ENCODE measurements at regions not wholly inside any gene's neighbourhood (a gene's known extent, or its start where the extent isn't known, plus 50 kb on each side); places are given as distances from the start of the nearest gene placed in this dataset.

DNA sequence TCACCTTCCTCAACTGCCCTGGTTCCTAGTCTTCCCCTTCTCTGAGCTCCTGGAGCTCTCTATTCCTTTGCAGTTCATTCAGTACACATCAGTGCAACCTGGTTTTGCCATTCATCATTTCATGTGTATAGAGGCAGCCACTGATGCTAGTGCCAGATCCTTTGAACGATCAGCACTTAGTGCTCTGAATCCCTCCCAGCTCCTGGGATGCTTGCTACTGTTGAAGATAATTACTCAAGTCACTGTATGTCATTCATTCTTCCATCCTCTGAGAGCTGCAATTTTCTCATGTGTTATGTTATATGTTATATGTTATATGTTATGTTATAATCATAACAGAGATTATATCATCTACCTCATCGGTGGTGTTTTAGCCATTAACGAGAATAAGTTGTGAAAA lies 98.5 kb upstream of the UXS1 start:
- ATAC-seq (no peak), DNase-seq (no peak)
- H3K36me3 ChIP-seq (ENCODE audit: low read depth, low read length), result no peaks in the 10 kb centered on the region
- H3K9me3 ChIP-seq (ENCODE audit: low read length), result no peaks in the 10 kb centered on the region
- intact Hi-C loops (cut with micrococcal nuclease), result no loop called here
- no peaks in the 10 kb centered on the region for H3F3A ChIP-seq (ENCODE audit: low read length, unreplicated experiment)
- H4K20me1 ChIP-seq (ENCODE audit: low read length), result no peaks in the 10 kb centered on the region
- ChIA-PET POLR2A (ENCODE audit: unreplicated experiment) (no interaction called here), CTCF (interaction anchor here (0.5 kb wide), 1 partner anchor 135 kb away, joined by 3 read pairs; no protein-coding TSS in a partner anchor)
- H3K27ac ChIP-seq (ENCODE audit: low read length), result no peak overlapping the region
- H3K9me2 ChIP-seq (replicated peaks; ENCODE audit: low read length), result no peaks in the 10 kb centered on the region
- H3K9ac ChIP-seq (ENCODE audit: low read length), result no peak overlapping the region
- H3K79me2 ChIP-seq (ENCODE audit: low read length), result no peaks in the 10 kb centered on the region
- TF ChIP-seq EZH2phosphoT487 (IDR thresholded peaks at IDR 0.05; ENCODE audit: borderline replicate concordance, low read length), result no peak
- no peak for TF ChIP-seq CTCF (conservative IDR thresholded peaks at IDR 0.05; ENCODE audit: low read depth, low read length)
- TF ChIP-seq EZH2 (IDR thresholded peaks at IDR 0.05; ENCODE audit: low read length, unreplicated experiment), result no peak
- peaks cover 51% of the 10 kb centered on the region for H3K27me3 ChIP-seq (ENCODE audit: low read length)
- H3K4me2 ChIP-seq (ENCODE audit: low read length), result no peak overlapping the region
- no peak overlapping the region for H3K4me3 ChIP-seq (ENCODE audit: low read length)
- BruUV-seq (replicated peaks), result no TSS peak
- H2AFZ ChIP-seq (ENCODE audit: low read length), result no peak overlapping the region
- no peaks in the 10 kb centered on the region for H3K4me1 ChIP-seq (ENCODE audit: insufficient read depth, low read length)

DNA sequence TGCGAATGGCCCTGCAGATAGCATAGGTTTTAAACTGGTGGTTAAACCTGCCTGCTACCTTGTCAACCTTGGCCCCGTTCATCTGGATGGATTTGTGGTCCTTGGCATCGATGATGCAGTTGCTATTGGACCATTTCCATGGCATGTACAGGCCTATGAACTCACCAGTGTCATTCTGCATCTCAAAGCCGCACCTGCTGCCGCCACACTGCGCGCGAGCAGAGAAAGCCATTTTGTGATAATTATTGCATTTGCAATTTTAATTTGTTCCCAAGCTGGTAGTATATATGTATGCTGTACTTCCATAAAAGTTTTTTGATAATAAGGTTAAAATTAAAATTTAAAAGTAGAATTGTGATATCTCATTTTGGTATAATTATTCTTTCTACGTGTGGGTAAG lies 94.8 kb upstream of the UXS1 start:
- Histone ChIP-seq H3K79me2 (ENCODE audit: low read length) (no peaks in the 10 kb centered on the region), H3K9me2 (replicated peaks; ENCODE audit: low read length) (no peaks in the 10 kb centered on the region), H3K4me1 (ENCODE audit: insufficient read depth, low read length) (no peaks in the 10 kb centered on the region), H3K27ac (ENCODE audit: low read length) (no peak overlapping the region), H3K4me2 (ENCODE audit: low read length) (no peak overlapping the region), H3K27me3 (ENCODE audit: low read length) (peaks cover 50% of the 10 kb centered on the region), H3K36me3 (ENCODE audit: low read depth, low read length) (no peaks in the 10 kb centered on the region), H3K4me3 (ENCODE audit: low read length) (no peak overlapping the region), H4K20me1 (ENCODE audit: low read length) (no peaks in the 10 kb centered on the region), H3K9me3 (ENCODE audit: low read length) (no peaks in the 10 kb centered on the region), H2AFZ (ENCODE audit: low read length) (no peak overlapping the region), H3K9ac (ENCODE audit: low read length) (no peak overlapping the region), H3F3A (ENCODE audit: low read length, unreplicated experiment) (no peaks in the 10 kb centered on the region)
- DNase-seq (no peak), ATAC-seq (no peak)
- no TSS peak for BruUV-seq (replicated peaks)
- ChIA-PET POLR2A (ENCODE audit: unreplicated experiment) (no interaction called here), CTCF (no interaction called here)
- intact Hi-C loops (cut with micrococcal nuclease), result no loop called here
- TF ChIP-seq CTCF (conservative IDR thresholded peaks at IDR 0.05; ENCODE audit: low read depth, low read length), result no peak
- TF ChIP-seq EZH2phosphoT487 (IDR thresholded peaks at IDR 0.05; ENCODE audit: borderline replicate concordance, low read length), result no peak
- TF ChIP-seq EZH2 (IDR thresholded peaks at IDR 0.05; ENCODE audit: low read length, unreplicated experiment), result no peak

GRCh38 chr2:106285237-106285829 lies 91.2 kb upstream of the UXS1 start:
- Histone ChIP-seq H3K4me1 (ENCODE audit: insufficient read depth, low read length) (no peaks in the 10 kb centered on the region), H2AFZ (ENCODE audit: low read length) (no peak overlapping the region), H4K20me1 (ENCODE audit: low read length) (no peaks in the 10 kb centered on the region), H3K9me2 (replicated peaks; ENCODE audit: low read length) (no peaks in the 10 kb centered on the region), H3K9ac (ENCODE audit: low read length) (no peak overlapping the region), H3K36me3 (ENCODE audit: low read depth, low read length) (no peaks in the 10 kb centered on the region), H3K4me2 (ENCODE audit: low read length) (no peak overlapping the region), H3K79me2 (ENCODE audit: low read length) (no peaks in the 10 kb centered on the region), H3K27me3 (ENCODE audit: low read length) (peaks cover 56% of the 10 kb centered on the region), H3K4me3 (ENCODE audit: low read length) (no peak overlapping the region), H3F3A (ENCODE audit: low read length, unreplicated experiment) (no peaks in the 10 kb centered on the region), H3K27ac (ENCODE audit: low read length) (no peak overlapping the region), H3K9me3 (ENCODE audit: low read length) (no peaks in the 10 kb centered on the region)
- DNase-seq, result no peak
- intact Hi-C loops (cut with micrococcal nuclease), result no loop called here
- POLR2A ChIA-PET (ENCODE audit: unreplicated experiment), result no interaction called here
- no peak for ATAC-seq
- no TSS peak for BruUV-seq (replicated peaks)
- TF ChIP-seq EZH2phosphoT487 (IDR thresholded peaks at IDR 0.05; ENCODE audit: borderline replicate concordance, low read length) (no peak), CTCF (conservative IDR thresholded peaks at IDR 0.05; ENCODE audit: low read depth, low read length) (no peak), EZH2 (IDR thresholded peaks at IDR 0.05; ENCODE audit: low read length, unreplicated experiment) (no peak)
- CTCF ChIA-PET, result no interaction called here
